Stimulated activated CD4-positive, alpha-beta T cell treated with anti-CD3 and anti-CD28 coated beads, Interleukin-2, amount 100 ng/mL, for 24 hours (primary cell): ENCODE measurements at regions not wholly inside any gene's neighbourhood (a gene's known extent, or its start where the extent isn't known, plus 50 kb on each side); places are given as distances from the start of the nearest gene placed in this dataset.

Experiments used
- DNase-seq, 2 donors: peaks; one replicate each; pipeline ENCODE4 v3.0.0-alpha.2; 2020

GRCh38 chr15:96220657-96221056, 109.8 kb upstream of the NR2F2 start:
- DNase-seq, result no peak

- DNase-seq, result no peak
Measured at GRCh38 chr15:96222981-96223380, 107.5 kb upstream of the NR2F2 start.

- no peak for DNase-seq
Measured at GRCh38 chr15:96223939-96224338, 106.6 kb upstream of the NR2F2 start.

- no peak for DNase-seq
Measured at GRCh38 chr15:96225642-96226259, 104.7 kb upstream of the NR2F2 start.

GRCh38 chr15:96230526-96231181, 99.8 kb upstream of the NR2F2 start:
- no peak for DNase-seq

- DNase-seq, result no peak
Measured at GRCh38 chr15:96232335-96232734, 98.2 kb upstream of the NR2F2 start.

- no peak for DNase-seq
Measured at GRCh38 chr15:96234109-96234892, 96.2 kb upstream of the NR2F2 start.

GRCh38 chr15:96237002-96237401, 93.5 kb upstream of the NR2F2 start:
- DNase-seq, result no peak

GRCh38 chr15:96242761-96243160, 87.7 kb upstream of the NR2F2 start:
- DNase-seq, result no peak

- no peak for DNase-seq
Measured at GRCh38 chr15:96243701-96244100, 86.8 kb upstream of the NR2F2 start.

- no peak for DNase-seq
Measured at GRCh38 chr15:96245252-96245651, 85.2 kb upstream of the NR2F2 start.

GRCh38 chr15:96246057-96246456, 84.4 kb upstream of the NR2F2 start:
- no peak for DNase-seq

GRCh38 chr15:96247621-96248305, 82.7 kb upstream of the NR2F2 start:
- DNase-seq, result no peak

- no peak for DNase-seq
Measured at GRCh38 chr15:96252148-96252547, 78.4 kb upstream of the NR2F2 start.

- no peak for DNase-seq
Measured at GRCh38 chr15:96253006-96253747, 77.3 kb upstream of the NR2F2 start.

- DNase-seq, result no peak
Measured at GRCh38 chr15:96254173-96254572, 76.3 kb upstream of the NR2F2 start.

GRCh38 chr15:96255599-96255998, 74.9 kb upstream of the NR2F2 start:
- no peak for DNase-seq

- no peak for DNase-seq
Measured at GRCh38 chr15:96261575-96262034, 68.9 kb upstream of the NR2F2 start.

- DNase-seq, result no peak
Measured at GRCh38 chr15:96262097-96262496, 68.4 kb upstream of the NR2F2 start.

- DNase-seq, result no peak
Measured at GRCh38 chr15:96262549-96263489, 67.7 kb upstream of the NR2F2 start.

- no peak for DNase-seq
Measured at GRCh38 chr15:96264351-96264798, 66.1 kb upstream of the NR2F2 start.
